H1 (cell line): ENCODE measurements at regions not wholly inside any gene's neighbourhood (a gene's known extent, or its start where the extent isn't known, plus 50 kb on each side); places are given as distances from the start of the nearest gene placed in this dataset.

Experiments
- CHD7 ChIP-seq: fragments of 300-600 bp; sonication (generic); IDR thresholded peaks from 2 replicates; pipeline ENCODE4 v1.7.1; 2012; ENCODE audit warnings: low read length, moderate library complexity, mild to moderate bottlenecking, inconsistent platforms; ENCODE audit not compliant: insufficient replicate concordance
- CTBP2 ChIP-seq: IDR thresholded peaks from 2 replicates; pipeline ENCODE4 v1.7.0; 2011; ENCODE audit warnings: borderline replicate concordance, mild to moderate bottlenecking, moderate library complexity, mixed read lengths, low read length; ENCODE audit not compliant: insufficient read depth, insufficient read length
- EP300 ChIP-seq, 2 experiments: IDR thresholded peaks; 1 replicate in 1 of 2; 2 replicates in 1 of 2; pipeline ENCODE4 v1.6.1; 2011 to 2012; ENCODE audit warnings: low read depth in 2 of 2, low read length in 2 of 2, mild to moderate bottlenecking in 2 of 2, borderline replicate concordance in 1 of 2, inconsistent platforms in 1 of 2, moderate library complexity in 1 of 2
- HDAC2 ChIP-seq, 2 experiments: fragments of 300-600 bp in 1 of 2; sonication (generic) in 1 of 2; IDR thresholded peaks; 2 replicates each; pipeline ENCODE4 v1.6.1; 2011 to 2012; ENCODE audit warnings: low read depth in 2 of 2, low read length in 2 of 2, mild to moderate bottlenecking in 2 of 2, moderate library complexity in 2 of 2, borderline replicate concordance in 1 of 2, inconsistent platforms in 1 of 2
- JUND ChIP-seq: IDR thresholded peaks from 2 replicates; pipeline ENCODE4 v1.6.1; 2011; ENCODE audit warnings: mild to moderate bottlenecking, improper control_type of control experiment, low read length
- RFX5 ChIP-seq: IDR thresholded peaks from 2 replicates; pipeline ENCODE4 v1.6.1; 2011; ENCODE audit warnings: low read depth, low read length, improper control_type of control experiment, borderline replicate concordance
- TCF12 ChIP-seq: IDR thresholded peaks from 2 replicates; pipeline ENCODE4 v1.6.1; 2011; ENCODE audit warnings: low read depth, mild to moderate bottlenecking, low read length
- TEAD4 ChIP-seq: IDR thresholded peaks from 2 replicates; pipeline ENCODE4 v1.6.1; 2012; ENCODE audit warnings: low read depth, low read length, inconsistent platforms, mixed read lengths

GRCh38 chr1:168897249-168897648 is 168.2 kb upstream of the DPT start (continued):
- TF ChIP-seq CHD7 (no peak), JUND (no peak), EP300 (IDR thresholded peaks at IDR 0.05; ENCODE audit: borderline replicate concordance in 1 of 2, low read depth in 2 of 2, low read length in 2 of 2) (no peak), TCF12 (no peak), TEAD4 (no peak), RFX5 (no peak), CTBP2 (no peak), HDAC2 (IDR thresholded peaks at IDR 0.05; ENCODE audit: borderline replicate concordance in 1 of 2, low read depth in 2 of 2, low read length in 2 of 2) (no peak)
- TF ChIP-seq, all 59 proteins: peak for 0
